Natural killer cell (primary cell): ENCODE measurements at regions not wholly inside any gene's neighbourhood (a gene's known extent, or its start where the extent isn't known, plus 50 kb on each side); places are given as distances from the start of the nearest gene placed in this dataset.

Experiments used
- ATAC-seq, 3 donors: fragments of 150-1000 bp in 2 of 3; fragments of 200-7000 bp in 1 of 3; cut with Tn5 transposase; 1 replicate in 1 of 3; 2 replicates in 2 of 3; pipeline ENCODE4 v1.10.0; 2021; ENCODE audit warnings: mild to moderate bottlenecking in 2 of 3, moderate library complexity in 2 of 3
- DNase-seq, 2 donors: peaks; one replicate each; pipeline versions ENCODE4 v3.0.0 to v3.0.0-alpha.2; 2013 to 2021; ENCODE audit warnings: mixed read lengths in 1 of 2
- H3K27ac ChIP-seq: one replicate; pipeline ENCODE4 v1.5.1; 2013; ENCODE audit warnings: mild to moderate bottlenecking, low read length
- H3K27me3 ChIP-seq: one replicate; pipeline ENCODE4 v1.6.1; 2013; ENCODE audit warnings: low read length; ENCODE audit not compliant: control insufficient read depth, insufficient read depth
- H3K36me3 ChIP-seq: one replicate; pipeline ENCODE4 v1.6.1; 2013; ENCODE audit warnings: low read length; ENCODE audit not compliant: control insufficient read depth, insufficient read depth
- H3K4me1 ChIP-seq: one replicate; pipeline ENCODE4 v1.6.1; 2013; ENCODE audit warnings: low read length; ENCODE audit not compliant: control insufficient read depth, insufficient read depth
- H3K4me3 ChIP-seq: one replicate; pipeline ENCODE4 v1.5.1; 2013; ENCODE audit warnings: low read length
- H3K9me3 ChIP-seq: one replicate; pipeline ENCODE4 v1.6.1; 2013; ENCODE audit warnings: low read length; ENCODE audit not compliant: control insufficient read depth, insufficient read depth
- H3K27ac Mint-ChIP-seq, 2 donors: one replicate each; pipeline ENCODE4 v1.8.0; 2022; ENCODE audit warnings: mild to moderate bottlenecking in 2 of 2, mixed read lengths in 2 of 2, moderate library complexity in 1 of 2
- H3K27me3 Mint-ChIP-seq, 2 donors: one replicate each; pipeline ENCODE4 v1.8.0; 2022; ENCODE audit warnings: low read depth in 2 of 2, mixed read lengths in 2 of 2
- H3K36me3 Mint-ChIP-seq: one replicate; pipeline ENCODE4 v1.8.0; 2022; ENCODE audit warnings: mixed read lengths
- H3K4me1 Mint-ChIP-seq, 2 donors: one replicate each; pipeline ENCODE4 v1.8.0; 2022; ENCODE audit warnings: mixed read lengths in 2 of 2
- H3K4me3 Mint-ChIP-seq: one replicate; pipeline ENCODE4 v1.8.0; 2022; ENCODE audit warnings: mild to moderate bottlenecking, moderate library complexity, mixed read lengths
- H3K9me3 Mint-ChIP-seq, 2 donors: one replicate each; pipeline ENCODE4 v1.8.0; 2022; ENCODE audit warnings: mixed read lengths in 2 of 2
- CTCF ChIP-seq: fragments of 200-600 bp; IDR thresholded peaks from one replicate; pipeline ENCODE4 v1.8.0; 2022; ENCODE audit warnings: antibody characterized with exemption
- WGBS: methylation state at CpG from one replicate; pipeline ENCODE4 v1.1.7; 2013; ENCODE audit warnings: missing lambda C conversion rate; ENCODE audit not compliant: insufficient coverage; 5-methylcytosine and 5-hydroxymethylcytosine counted together
- intact Hi-C: fragments of 100-400 bp; cut with micrococcal nuclease; formaldehyde crosslinking; loops from one replicate; pipeline ENCODE4 v1.14.2; 2022

GRCh38 chr11:129264114-129264513, 72.0 kb upstream of the ARHGAP32 start:
- WGBS = 100% methylated on average over 1 of the region's 2 CpGs
- Mint-ChIP-seq H3K9me3 (no peaks in the 10 kb centered on the region), H3K36me3 (no peaks in the 10 kb centered on the region), H3K4me1 (no peaks in the 10 kb centered on the region), H3K4me3 (no peak overlapping the region), H3K27me3 (no peaks in the 10 kb centered on the region), H3K27ac (no peak overlapping the region)
- ATAC-seq (no peak), DNase-seq (no peak)
- H3K27ac ChIP-seq = no peak overlapping the region
- TF ChIP-seq CTCF = no peak
- H3K36me3 ChIP-seq = no peaks in the 10 kb centered on the region
- H3K4me3 ChIP-seq = no peak overlapping the region
- H3K9me3 ChIP-seq = no peaks in the 10 kb centered on the region
- no peaks in the 10 kb centered on the region for H3K27me3 ChIP-seq
- no peaks in the 10 kb centered on the region for H3K4me1 ChIP-seq
- intact Hi-C loops = no loop called here

GRCh38 chr11:129260750-129261149, 68.6 kb upstream of the ARHGAP32 start:
- WGBS = 0% methylated on average over 1 of the region's 1 CpG

GRCh38 chr11:129259931-129260348, 67.8 kb upstream of the ARHGAP32 start:
- H3K4me3 ChIP-seq = no peak overlapping the region
- no peaks in the 10 kb centered on the region for H3K4me1 Mint-ChIP-seq
- WGBS = 96% methylated on average over 1 of the region's 3 CpGs
- H3K27ac ChIP-seq = no peak overlapping the region
- H3K36me3 ChIP-seq = no peaks in the 10 kb centered on the region
- TF ChIP-seq CTCF = no peak
- no peak for ATAC-seq
- no peak overlapping the region for H3K4me3 Mint-ChIP-seq
- no peaks in the 10 kb centered on the region for H3K9me3 ChIP-seq
- intact Hi-C loops = no loop called here
- H3K36me3 Mint-ChIP-seq = no peaks in the 10 kb centered on the region
- H3K27me3 ChIP-seq = no peaks in the 10 kb centered on the region
- H3K27me3 Mint-ChIP-seq = no peaks in the 10 kb centered on the region
- no peaks in the 10 kb centered on the region for H3K4me1 ChIP-seq
- H3K27ac Mint-ChIP-seq = no peak overlapping the region
- DNase-seq = no peak
- no peaks in the 10 kb centered on the region for H3K9me3 Mint-ChIP-seq

More at GRCh38 chr11:129260750-129261149, 68.6 kb upstream of the ARHGAP32 start:
- H3K27me3 Mint-ChIP-seq = no peaks in the 10 kb centered on the region
- no peak overlapping the region for H3K4me3 Mint-ChIP-seq
- Histone ChIP-seq H3K36me3 (no peaks in the 10 kb centered on the region), H3K27ac (no peak overlapping the region), H3K4me3 (no peak overlapping the region), H3K4me1 (no peaks in the 10 kb centered on the region), H3K9me3 (no peaks in the 10 kb centered on the region), H3K27me3 (no peaks in the 10 kb centered on the region)
- no peaks in the 10 kb centered on the region for H3K9me3 Mint-ChIP-seq
- no peak overlapping the region for H3K27ac Mint-ChIP-seq
- DNase-seq = no peak
- intact Hi-C loops = no loop called here
- no peak for TF ChIP-seq CTCF
- H3K4me1 Mint-ChIP-seq = no peaks in the 10 kb centered on the region
- no peak for ATAC-seq
- no peaks in the 10 kb centered on the region for H3K36me3 Mint-ChIP-seq

- no peaks in the 10 kb centered on the region for H3K27me3 Mint-ChIP-seq
- TF ChIP-seq CTCF = no peak
- ATAC-seq = no peak
Measured at GRCh38 chr11:129258205-129258604, 66.1 kb upstream of the ARHGAP32 start.

More at GRCh38 chr11:129258205-129258604, 66.1 kb upstream of the ARHGAP32 start:
- H3K9me3 ChIP-seq = no peaks in the 10 kb centered on the region
- no peak overlapping the region for H3K27ac Mint-ChIP-seq
- H3K4me1 Mint-ChIP-seq = no peaks in the 10 kb centered on the region
- H3K4me3 ChIP-seq = no peak overlapping the region
- H3K4me3 Mint-ChIP-seq = no peak overlapping the region
- H3K36me3 Mint-ChIP-seq = no peaks in the 10 kb centered on the region
- H3K9me3 Mint-ChIP-seq = no peaks in the 10 kb centered on the region
- DNase-seq = no peak
- no peaks in the 10 kb centered on the region for H3K36me3 ChIP-seq
- H3K27ac ChIP-seq = no peak overlapping the region
- no peaks in the 10 kb centered on the region for H3K27me3 ChIP-seq
- 66% methylated on average over 5 of the region's 5 CpGs for WGBS
- no peaks in the 10 kb centered on the region for H3K4me1 ChIP-seq
- intact Hi-C loops = no loop called here
